GM18868 (cell line): ENCODE measurements at regions not wholly inside any gene's neighbourhood (a gene's known extent, or its start where the extent isn't known, plus 50 kb on each side); places are given as distances from the start of the nearest gene placed in this dataset.
"Not testable (repeated sequence)": the region's sequence is repeated elsewhere in the genome, so short reads cannot be mapped to it uniquely, and the experiment has no call there.

ENCODE experiments used
- ATAC-seq: cut with Tn5 transposase; IDR thresholded peaks from one replicate; pipeline ENCODE4 v1.9.1; 2021; ENCODE audit warnings: mild to moderate bottlenecking, moderate library complexity; ENCODE audit not compliant: unreplicated experiment

DNA sequence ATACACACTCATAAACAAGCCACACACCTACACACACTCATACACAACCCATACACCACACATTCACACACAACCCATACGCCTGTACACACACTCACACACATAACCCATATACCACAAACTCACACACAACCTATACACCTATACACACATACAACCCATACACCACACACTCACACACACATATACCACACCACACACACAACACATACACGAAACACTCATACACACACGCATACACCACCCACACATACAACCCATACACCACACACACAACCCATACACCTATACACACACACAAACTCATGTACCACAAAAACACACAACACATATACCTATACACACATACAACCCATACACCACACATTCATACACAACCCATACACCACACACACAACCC lies 164.3 kb downstream of the TMEM121 start:
- no peak for ATAC-seq

DNA sequence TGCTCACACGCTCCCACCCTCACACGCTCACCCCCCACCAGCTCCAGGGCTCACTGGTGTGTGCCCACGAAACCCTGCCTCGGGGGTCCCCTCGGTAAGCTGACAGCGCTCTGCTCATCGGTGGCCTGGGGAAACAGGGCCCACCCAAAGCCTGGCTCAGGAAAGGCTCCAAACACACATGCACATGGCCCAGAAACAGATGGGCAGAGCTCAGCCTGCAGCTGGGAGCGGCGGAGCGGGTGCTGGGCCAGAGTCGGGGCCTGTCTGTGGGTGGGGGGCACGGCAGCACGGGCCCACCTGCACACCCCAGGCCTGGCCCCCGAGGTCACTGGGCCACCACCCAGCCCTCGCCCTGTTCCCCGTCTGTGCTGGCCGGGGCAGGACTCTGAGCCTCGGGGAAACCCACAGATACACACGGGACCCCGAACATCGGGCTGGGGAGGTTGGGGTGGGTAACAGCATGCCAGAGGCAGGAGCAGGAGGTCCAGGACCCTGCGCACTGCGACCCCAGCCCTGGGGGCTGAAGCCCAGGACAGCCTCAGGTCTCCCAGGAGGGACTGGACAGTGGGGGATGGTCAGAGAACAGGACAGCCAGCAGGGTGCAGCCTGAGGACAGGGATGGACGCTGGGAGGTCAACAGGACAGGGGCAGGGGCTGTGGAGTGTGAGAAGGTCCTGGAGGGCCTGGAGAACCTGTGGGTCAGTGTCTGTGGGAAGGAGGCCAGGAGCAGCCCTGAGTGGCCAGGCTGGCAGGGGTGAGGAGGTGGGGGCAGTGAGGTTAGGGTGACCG lies 165.1 kb downstream of the TMEM121 start:
- ATAC-seq = not testable (repeated sequence)

DNA sequence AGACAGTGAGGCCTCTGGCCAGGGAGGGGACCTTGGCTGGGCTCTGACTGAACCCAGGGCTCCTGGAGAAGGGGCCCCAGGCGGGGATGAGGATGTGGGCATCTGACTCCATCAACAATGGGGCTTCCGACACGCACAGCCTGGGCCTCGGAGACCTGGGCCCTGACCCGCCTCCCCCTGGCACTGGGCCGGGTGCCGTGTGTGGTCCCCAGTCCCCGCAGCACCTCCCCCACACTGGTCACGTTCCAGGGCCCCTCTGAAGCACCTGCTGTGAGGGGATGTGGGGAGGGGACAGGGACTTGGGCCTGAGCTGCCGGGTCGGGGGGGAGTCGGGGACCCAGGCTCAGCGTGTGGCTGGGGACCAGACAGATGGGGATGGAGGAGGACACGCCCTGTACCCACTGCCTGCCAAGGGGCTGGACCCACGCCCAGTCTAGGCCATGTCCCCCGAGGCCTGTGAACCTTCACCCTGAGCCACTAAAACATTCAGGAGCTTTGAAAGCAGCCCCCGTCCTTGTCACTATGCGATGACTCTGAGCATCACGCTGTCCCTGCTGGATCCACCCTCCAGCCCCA lies 165.8 kb downstream of the TMEM121 start:
- not testable (repeated sequence) for ATAC-seq

DNA sequence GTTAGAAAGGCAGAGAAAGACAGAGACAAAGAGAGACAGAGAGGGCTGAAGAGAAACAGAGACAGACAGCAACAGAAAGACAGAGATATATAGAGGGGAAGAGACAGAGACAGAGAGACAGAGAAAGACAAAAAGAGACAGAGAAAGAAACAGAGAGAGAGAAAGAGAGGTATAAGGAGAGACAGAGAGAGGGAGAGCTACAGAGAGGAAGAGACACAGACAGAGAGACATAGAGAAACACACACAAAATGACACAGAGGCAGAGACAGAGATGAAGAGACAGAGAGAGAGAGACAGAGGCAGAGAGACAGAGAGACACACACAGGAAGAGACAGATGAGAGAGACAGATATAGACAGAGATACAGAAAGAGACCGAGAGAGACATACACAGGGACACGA lies 168.6 kb downstream of the TMEM121 start:
- ATAC-seq = no peak

DNA sequence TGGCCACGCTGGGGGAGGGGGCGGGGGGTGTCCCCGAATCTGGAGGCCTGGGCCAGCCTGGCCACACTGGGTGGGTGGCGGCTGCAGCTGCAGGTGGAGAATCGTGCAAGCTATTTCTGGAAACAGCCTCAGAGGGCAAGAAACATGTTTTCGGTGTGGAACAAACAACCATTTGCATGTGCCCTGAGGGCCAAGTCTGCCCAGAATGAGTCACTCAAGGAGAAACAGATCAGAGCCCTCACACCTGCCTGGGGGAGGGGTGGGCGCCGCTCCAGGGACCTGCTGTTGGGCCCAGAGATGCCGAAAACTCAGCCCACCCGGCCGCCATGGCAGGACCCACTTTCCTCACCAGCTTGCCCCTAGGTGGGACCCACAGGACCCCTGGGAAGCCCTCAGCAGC lies 170.0 kb downstream of the TMEM121 start:
- peak; percentile 60 for ATAC-seq

DNA sequence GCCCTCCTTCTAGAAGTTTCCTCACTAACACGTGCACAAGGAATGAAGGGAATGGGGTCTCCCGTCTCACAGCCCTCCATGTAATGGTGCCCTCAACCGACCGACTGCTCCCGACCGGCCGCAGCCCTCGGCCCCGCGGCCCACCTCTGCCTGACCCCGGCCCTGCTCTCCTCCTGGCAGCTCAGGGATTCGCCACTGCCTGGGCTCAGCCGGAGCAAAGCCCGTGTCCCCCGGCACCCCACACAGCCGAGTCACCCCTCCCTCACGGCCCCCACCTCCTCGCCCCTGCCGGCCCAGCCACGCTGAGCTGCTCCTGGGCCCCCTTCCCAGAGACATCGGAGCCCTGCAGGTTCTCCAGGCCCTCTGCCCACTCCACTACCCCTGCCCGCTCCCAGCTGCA lies 171.0 kb downstream of the TMEM121 start:
- ATAC-seq = not testable (repeated sequence)

DNA sequence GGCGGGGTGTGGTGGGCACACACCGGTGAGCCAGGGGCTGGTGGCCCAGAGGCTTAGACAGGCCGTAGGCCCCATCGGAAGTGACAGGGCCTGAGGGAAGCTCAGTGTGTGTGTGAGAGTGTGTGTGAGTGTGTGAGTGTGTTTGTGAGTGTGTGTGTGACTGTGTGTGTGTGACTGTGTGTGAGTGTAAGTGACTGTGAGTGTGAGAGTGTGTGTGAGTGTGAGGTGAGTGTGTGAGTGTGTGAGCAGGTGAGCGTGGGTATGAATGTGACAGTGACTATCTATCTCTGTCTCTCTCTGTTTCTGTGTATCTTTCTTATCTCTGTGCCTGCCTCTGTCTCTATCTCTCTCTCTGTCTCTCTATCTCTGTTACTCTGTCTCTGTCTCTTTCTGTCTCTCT lies 171.6 kb downstream of the TMEM121 start:
- not testable (repeated sequence) for ATAC-seq

DNA sequence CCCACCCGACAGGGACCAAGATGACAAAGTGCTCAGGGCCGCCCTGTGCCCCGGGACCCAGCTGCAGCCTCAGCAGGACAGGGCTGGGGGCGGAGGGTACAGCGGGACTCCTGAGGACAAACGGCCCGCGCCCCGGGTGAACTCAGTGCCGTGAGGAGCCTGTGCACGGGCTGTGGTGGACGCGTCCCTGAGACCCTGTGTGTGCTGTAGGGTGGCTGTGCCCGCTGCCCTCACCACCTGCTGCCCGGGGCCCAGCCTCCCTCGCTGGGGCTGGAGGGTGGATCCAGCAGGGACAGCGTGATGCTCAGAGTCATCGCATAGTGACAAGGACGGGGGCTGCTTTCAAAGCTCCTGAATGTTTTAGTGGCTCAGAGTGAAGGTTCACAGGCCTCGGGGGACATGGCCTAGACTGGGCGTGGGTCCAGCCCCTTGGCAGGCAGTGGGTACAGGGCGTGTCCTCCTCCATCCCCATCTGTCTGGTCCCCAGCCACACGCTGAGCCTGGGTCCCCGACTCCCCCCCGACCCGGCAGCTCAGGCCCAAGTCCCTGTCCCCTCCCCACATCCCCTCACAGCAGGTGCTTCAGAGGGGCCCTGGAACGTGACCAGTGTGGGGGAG lies 172.7 kb downstream of the TMEM121 start:
- not testable (repeated sequence) for ATAC-seq

DNA sequence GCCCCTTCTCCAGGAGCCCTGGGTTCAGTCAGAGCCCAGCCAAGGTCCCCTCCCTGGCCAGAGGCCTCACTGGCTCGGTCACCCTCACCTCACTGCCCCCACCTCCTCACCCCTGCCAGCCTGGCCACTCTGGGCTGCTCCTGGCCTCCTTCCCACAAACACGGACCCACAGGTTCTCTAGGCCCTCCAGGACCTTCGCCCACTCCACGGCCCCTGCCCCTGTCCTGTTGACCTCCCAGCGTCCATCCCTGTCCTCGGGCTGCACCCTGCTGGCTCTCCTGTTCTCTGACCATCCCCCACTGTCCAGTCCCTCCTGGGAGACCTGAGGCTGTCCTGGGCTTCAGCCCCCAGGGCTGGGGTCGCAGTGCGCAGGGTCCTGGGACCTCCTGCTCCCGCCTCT lies 173.3 kb downstream of the TMEM121 start:
- not testable (repeated sequence) for ATAC-seq

DNA sequence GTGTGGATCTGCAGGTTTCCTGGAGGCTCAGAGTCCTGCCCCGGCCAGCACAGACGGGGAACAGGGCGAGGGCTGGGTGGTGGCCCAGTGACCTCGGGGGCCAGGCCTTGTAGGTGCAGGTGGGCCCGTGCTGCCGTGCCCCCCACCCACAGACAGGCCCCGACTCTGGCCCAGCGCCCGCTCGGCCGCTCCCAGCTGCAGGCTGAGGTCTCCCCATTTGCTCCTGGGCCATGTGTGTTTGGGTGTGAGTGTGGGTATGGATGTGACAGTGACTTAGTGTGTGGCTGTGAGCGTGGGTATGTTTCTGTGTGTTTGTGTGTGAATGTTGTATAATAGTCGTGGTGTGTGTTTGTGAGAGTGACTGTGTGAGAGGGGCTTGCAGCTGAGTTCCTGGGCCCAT lies 173.8 kb downstream of the TMEM121 start:
- not testable (repeated sequence) for ATAC-seq

DNA sequence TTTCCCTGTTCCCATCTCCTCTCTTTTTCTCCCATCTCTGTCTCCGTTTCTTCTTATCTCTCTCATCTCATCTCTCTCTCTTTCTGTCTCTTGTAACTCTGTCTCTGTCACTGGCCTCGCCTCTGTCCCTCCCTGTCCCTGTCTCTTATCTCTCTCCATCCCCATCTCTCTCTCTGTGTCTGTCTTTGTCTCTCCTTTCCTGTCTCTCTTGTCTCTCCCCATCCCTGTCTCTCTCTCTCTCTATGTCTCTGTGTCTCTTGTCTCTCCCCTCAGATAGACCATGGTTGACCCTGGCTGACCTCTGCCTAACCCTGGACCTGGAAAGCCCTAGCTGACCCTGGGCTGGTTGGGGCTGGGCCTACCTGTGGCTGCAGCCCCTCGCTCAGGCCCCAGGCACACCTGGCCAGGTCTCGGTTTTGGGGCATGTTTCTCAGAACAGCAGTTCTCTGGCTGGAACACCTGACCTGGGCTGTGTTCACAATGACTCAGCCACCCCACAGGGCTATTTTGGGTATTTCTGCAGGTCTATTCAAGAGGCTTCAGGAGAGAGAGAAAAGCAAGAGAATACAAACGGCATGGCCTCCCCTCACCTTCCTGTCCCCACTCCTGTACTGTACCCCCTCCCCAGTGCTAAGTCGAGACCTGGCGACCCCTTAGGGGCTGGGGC lies 174.4 kb downstream of the TMEM121 start:
- ATAC-seq = peak; percentile 38

DNA sequence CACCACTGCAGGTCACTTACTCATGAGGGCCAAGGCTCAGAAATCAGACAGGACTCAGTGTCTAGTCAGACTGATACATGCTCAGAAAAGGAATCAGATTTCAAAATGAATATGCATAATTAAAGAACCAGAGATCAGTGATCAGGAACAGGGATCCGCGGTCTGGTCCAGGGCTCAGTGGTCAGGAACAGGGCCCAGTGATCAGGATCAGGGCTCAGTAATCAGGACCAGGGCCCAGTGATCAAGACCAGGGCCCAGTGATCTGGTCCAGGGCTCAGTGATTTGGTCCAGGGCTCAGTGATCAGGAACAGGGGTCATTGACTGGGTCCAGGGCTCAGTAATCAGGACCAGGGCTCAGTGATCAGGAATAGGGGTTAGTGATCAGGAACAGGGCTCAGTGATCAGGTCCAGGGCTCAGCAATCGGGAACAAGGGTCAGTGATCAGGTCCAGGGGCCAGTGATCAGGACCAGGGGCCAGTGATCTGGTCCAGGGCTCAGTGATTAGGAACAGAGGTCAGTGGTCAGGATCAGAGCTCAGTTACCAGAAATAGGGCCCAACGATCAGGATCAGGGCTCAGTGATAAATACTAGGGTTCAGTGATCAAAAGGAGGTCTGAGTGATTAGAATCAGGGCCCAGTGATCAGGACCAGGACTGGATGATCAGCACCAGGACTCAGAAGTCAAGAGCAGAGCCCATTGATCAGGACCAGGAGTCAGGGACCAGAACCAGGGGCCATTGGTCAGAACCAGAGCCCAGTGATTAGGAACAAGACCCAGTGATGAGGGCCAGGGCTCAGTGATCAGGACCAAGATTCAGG lies 175.3 kb downstream of the TMEM121 start:
- no peak for ATAC-seq

DNA sequence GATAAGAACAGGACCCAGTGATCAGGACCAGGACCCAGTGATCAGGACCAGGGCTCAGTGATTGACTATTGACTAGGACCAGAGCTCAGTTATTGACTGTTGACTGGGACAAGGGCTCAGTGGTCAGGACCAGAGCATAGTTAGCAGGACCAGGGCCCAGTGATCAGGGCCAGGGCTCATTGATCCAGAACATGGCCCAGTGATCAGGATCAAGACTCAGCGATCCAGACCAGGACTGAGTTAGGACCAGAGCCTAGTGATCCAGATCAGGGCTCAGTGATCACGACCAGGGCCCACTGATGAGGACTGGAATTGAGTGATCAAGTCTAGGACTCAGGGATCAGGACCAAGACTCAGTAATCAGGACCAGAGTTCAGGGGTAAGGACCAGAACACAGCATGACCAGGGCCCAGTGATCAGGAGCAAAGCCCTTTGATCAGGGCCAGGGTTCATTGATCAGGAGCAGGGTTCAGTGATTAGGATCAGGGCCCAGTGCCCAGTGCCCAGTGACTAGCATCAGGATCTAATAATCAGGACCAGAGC lies 176.0 kb downstream of the TMEM121 start:
- ATAC-seq = no peak

DNA sequence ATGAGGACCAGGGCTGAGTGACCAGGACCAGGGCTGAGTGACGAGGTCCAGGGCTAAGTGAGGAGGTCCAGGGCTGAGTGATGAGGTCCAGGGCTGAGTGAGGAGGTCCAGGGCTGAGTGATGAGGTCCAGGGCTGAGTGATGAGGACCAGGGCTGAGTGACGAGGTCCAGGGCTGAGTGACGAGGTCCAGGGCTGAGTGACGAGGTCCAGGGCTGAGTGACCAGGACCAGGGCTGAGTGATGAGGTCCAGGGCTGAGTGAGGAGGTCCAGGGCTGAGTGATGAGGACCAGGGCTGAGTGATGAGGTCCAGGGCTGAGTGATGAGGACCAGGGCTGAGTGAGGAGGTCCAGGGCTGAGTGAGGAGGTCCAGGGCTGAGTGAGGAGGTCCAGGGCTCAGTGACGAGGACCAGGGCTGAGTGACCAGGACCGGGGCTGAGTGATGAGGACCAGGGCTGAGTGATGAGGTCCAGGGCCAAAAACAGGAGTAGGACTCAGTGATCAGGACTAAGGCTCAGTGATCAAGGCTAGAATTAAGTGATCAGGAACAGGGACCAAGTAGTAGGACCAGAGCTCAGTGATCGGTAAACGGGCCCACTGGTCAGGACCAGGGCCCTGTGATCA lies 176.8 kb downstream of the TMEM121 start:
- not testable (repeated sequence) for ATAC-seq

DNA sequence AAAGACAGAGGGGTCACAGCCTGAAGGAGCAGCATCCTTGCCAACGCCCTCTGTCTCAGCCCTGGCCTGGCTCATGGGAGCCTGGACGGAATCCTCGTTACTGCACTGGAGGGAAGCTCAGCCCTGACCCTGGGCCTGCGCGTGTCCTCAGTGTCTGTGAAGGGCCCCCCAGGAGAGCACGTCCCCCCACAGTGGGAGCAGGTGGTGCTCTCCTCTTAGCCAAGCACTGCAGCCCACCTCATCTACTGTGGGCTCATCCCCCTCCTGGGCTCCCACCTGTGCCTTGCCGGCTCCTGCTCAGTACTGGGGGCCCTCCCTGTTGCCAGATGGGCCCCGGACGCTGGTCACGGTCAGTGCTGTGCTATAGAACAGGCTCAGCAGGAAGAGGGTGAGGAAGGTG lies 177.7 kb downstream of the TMEM121 start:
- not testable (repeated sequence) for ATAC-seq

DNA sequence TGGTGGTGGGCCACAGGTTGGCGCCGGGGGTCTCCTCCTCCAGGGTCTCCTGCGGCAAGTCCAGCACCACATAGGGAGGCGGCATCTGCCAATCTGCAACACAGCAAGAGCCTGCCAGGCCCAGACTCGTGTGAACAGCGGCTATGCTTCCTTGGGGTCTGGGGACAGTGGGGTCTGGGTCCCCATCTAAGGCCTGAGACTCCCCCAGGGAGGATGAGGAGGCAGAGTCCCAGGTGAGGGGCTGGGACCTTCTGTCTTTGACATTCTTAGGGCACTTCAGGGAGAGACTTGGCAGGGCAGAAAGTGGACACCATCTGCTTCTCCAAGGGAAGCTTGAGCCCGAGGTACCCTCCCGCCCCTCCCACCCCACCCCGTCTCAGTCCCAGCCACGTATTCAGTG lies 178.1 kb downstream of the TMEM121 start:
- ATAC-seq = not testable (repeated sequence)

DNA sequence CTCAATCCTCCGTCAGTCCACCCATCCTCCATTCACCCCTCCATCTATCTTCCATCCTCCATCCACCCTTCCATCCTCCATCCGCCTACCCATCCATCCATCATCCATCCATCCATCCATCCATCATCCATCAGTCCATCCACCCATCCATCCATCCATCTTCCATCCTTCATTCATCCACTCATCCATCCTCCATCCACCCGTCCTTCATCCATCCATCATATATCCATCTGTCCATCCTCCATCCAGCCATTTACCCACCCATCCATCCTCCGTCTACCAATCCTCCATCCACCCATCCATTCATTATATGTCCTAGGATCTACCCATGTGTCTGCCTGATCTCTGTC lies 179.1 kb downstream of the TMEM121 start:
- not testable (repeated sequence) for ATAC-seq

DNA sequence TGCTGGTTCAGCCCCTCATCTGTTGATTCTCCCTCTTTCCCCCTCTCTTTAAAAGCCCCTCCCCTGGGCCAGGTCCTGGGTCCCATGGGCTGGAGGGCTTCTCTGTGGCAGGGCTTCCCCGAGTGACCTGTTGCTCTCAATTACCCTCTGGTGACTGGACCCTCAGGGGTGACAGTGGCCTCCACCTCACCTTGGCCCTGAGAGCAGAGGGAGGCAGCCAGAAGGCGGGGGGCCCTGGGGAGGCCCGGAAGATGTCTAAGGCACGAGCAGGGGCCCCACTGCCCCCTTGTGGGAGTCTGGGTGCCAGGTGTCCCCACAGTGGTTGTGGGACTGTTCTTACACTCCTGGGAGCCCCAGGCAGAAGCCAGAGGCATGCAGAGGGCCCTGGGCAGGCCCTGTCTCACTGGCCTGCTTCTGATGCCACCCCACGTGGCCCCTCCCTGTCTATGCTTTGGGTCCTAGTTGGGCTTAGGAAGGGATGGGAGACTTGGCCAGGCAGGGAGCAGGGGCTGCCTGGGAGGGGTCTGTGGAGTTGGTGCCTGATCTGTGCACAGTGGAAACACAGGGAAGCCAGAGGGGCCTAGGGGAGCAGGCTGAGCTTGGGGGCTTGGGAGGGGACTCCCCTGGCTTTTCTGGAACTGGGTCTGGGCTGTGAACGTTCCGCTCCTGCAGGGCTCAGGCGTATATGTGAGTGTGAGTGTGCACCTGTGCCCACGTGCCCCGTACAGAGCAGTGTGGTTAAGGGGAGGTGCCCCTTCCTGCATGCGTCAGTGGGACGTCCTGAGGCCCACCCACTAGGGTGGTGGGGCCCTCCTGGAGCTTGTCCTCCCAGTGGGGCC lies 179.7 kb downstream of the TMEM121 start:
- ATAC-seq = peak; percentile 67

DNA sequence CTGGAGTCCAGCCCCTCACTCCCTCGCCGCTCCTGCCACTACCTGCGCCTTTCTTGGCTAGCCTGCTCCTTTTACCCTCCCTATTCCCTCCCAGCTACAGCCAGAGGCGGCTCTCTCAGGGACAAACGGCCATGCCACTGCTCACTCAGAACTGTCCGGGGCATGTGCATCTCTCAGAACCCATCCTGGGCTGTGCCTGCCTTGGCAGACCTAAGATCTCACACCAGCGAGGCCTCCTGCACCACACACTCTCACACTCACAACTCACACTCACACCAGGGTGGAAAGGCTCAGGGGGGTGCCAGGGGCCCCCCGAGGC lies 180.3 kb downstream of the TMEM121 start:
- ATAC-seq = not testable (repeated sequence)
